RWPE2 (cell line): ENCODE measurements at regions not wholly inside any gene's neighbourhood (a gene's known extent, or its start where the extent isn't known, plus 50 kb on each side); places are given as distances from the start of the nearest gene placed in this dataset.

Experiments used
- ATAC-seq: fragments of 200-7000 bp; cut with Tn5 transposase; 3 replicates; pipeline ENCODE4 v1.9.1; 2021; ENCODE audit warnings: low read depth
- DNase-seq: peaks from one replicate; pipeline ENCODE4 v3.0.0-alpha.2; 2020; ENCODE audit warnings: low spot score
- H3K27ac ChIP-seq: fragments of 450-650 bp; 2 replicates; pipeline ENCODE4 v1.5.1; 2017; ENCODE audit warnings: mild to moderate bottlenecking; ENCODE audit not compliant: poor library complexity, severe bottlenecking
- H3K27me3 ChIP-seq: fragments of 250-450 bp; sonication (Bioruptor Pico); 2 replicates; pipeline ENCODE4 v1.5.1; 2021; ENCODE audit warnings: mild to moderate bottlenecking, moderate library complexity; ENCODE audit not compliant: insufficient read depth, poor library complexity, severe bottlenecking
- H3K36me3 ChIP-seq: fragments of 250-450 bp; sonication (Bioruptor Pico); 2 replicates; pipeline ENCODE4 v1.5.1; 2020; ENCODE audit warnings: low read depth, mild to moderate bottlenecking, moderate library complexity
- H3K4me1 ChIP-seq: fragments of 250-450 bp; sonication (Bioruptor Pico); 2 replicates; pipeline ENCODE4 v1.5.1; 2021; ENCODE audit warnings: mild to moderate bottlenecking, moderate library complexity; ENCODE audit not compliant: insufficient read depth, poor library complexity, severe bottlenecking
- H3K4me3 ChIP-seq: fragments of 250-450 bp; sonication (Bioruptor Pico); 2 replicates; pipeline ENCODE4 v1.5.1; 2021; ENCODE audit warnings: mild to moderate bottlenecking, moderate library complexity; ENCODE audit not compliant: severe bottlenecking
- H3K9me3 ChIP-seq: fragments of 250-450 bp; sonication (Bioruptor Pico); 2 replicates; pipeline ENCODE4 v1.5.1; 2021; ENCODE audit warnings: mild to moderate bottlenecking, moderate library complexity; ENCODE audit not compliant: severe bottlenecking
- TF ChIP-seq, protein P1 (sequence below): fragments of 450-650 bp; IDR thresholded peaks from one replicate; pipeline ENCODE4 v1.5.1; 2017; ENCODE audit warnings: mild to moderate bottlenecking, moderate library complexity; ENCODE audit not compliant: poor library complexity, severe bottlenecking

DNA sequence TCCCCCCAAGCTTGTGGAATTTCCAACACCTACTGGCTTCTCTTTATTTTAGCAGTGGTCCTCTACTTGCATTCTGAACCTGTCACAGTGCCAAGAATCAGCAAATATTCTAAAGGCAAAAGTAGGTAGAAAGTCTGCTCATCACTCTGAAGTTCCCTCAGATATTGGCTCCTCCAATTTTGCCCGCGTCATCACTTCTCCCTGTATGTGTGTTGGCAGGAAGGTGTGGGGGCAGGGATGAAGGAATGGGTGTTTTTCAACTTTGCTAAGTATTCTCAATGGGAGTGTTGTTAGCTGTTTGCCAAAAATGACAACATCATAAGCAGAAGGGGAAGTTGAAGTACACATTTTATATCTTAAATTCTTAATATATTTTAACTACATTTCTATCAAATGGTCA lies 226.2 kb downstream of the POLR1F start:
- TF ChIP-seq, protein P1, sequence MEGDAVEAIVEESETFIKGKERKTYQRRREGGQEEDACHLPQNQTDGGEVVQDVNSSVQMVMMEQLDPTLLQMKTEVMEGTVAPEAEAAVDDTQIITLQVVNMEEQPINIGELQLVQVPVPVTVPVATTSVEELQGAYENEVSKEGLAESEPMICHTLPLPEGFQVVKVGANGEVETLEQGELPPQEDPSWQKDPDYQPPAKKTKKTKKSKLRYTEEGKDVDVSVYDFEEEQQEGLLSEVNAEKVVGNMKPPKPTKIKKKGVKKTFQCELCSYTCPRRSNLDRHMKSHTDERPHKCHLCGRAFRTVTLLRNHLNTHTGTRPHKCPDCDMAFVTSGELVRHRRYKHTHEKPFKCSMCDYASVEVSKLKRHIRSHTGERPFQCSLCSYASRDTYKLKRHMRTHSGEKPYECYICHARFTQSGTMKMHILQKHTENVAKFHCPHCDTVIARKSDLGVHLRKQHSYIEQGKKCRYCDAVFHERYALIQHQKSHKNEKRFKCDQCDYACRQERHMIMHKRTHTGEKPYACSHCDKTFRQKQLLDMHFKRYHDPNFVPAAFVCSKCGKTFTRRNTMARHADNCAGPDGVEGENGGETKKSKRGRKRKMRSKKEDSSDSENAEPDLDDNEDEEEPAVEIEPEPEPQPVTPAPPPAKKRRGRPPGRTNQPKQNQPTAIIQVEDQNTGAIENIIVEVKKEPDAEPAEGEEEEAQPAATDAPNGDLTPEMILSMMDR: no peak
- ATAC-seq: no peak
- H3K36me3 ChIP-seq: no peaks in the 10 kb centered on the region

DNA sequence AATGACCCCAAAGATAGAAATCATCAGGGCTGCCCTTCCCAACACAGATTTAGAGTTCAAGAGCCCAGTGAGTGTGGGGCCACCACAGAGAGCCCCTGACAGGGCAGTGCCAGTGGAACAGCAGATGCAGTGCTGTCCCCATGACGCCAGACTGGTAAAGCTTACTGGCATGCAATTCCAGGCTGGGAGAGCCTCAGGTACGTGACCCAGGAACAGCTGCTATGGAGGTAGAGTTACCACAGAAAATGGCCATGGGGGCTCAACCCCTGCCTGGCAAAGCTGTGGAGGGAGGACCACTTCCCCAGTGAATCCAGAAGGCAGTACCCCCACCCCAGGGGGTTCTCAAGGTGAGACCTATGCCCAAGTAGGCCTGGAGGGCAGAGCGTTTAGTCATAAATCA lies 228.5 kb downstream of the POLR1F start:
- TF ChIP-seq, protein P1: no peak
- DNase-seq (no peak), ATAC-seq (no peak)
- no peaks in the 10 kb centered on the region for H3K4me1 ChIP-seq
- H3K9me3 ChIP-seq: no peaks in the 10 kb centered on the region
- no peak overlapping the region for H3K27ac ChIP-seq
- no peaks in the 10 kb centered on the region for H3K36me3 ChIP-seq
- H3K4me3 ChIP-seq: no peak overlapping the region
- no peaks in the 10 kb centered on the region for H3K27me3 ChIP-seq

More for the DNA sequence above, 226.2 kb downstream of the POLR1F start:
- no peak for DNase-seq
- no peaks in the 10 kb centered on the region for H3K4me1 ChIP-seq
- no peak overlapping the region for H3K27ac ChIP-seq
- no peak overlapping the region for H3K4me3 ChIP-seq
- H3K27me3 ChIP-seq: no peaks in the 10 kb centered on the region
- no peaks in the 10 kb centered on the region for H3K9me3 ChIP-seq

DNA sequence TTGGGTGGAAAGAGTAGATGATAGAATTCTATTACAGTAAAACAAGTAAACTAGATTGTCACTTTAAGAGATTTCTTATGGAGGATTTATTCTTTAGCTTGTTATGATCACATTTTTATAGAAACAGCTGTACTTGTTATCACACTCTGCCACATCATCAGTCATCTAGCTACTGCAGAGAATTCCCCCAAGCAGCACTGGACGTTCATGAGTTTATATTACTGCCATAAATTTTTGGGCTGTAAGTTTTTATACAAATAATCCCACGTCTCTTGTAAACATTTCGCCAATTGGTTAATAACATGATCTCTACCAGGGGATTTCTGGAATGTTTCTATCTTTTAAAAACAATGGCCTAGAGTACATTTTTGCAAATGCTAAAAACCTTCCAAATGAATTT lies 238.8 kb downstream of the POLR1F start:
- H3K4me3 ChIP-seq: no peak overlapping the region
- peaks cover 5% of the 10 kb centered on the region for H3K27me3 ChIP-seq
- no peaks in the 10 kb centered on the region for H3K36me3 ChIP-seq
- H3K27ac ChIP-seq: no peak overlapping the region
- TF ChIP-seq, protein P1: no peak
- no peaks in the 10 kb centered on the region for H3K4me1 ChIP-seq
- DNase-seq: no peak
- H3K9me3 ChIP-seq: no peaks in the 10 kb centered on the region
- no peak for ATAC-seq

DNA sequence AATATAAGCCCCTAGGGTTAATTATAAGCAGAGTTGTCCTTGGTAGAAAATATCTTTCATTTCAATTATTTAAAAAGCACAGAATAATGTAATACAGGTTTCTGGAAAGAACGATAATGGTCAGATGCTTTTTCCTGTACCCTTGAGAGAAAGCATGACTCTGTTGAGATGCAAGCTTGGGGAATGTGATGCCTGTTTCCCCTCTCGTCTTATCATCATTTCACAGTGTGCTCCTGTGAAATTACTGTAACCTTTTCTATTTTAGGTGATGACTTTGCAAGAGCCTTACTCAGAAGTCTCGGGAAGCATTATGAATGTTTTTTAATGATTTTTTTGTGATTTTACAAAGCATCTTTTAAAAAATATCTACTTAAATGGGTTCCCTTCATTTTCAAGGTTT lies 243.0 kb downstream of the POLR1F start:
- Histone ChIP-seq H3K4me1 (no peaks in the 10 kb centered on the region), H3K27me3 (no peaks in the 10 kb centered on the region), H3K4me3 (no peak overlapping the region), H3K36me3 (no peaks in the 10 kb centered on the region), H3K27ac (no peak overlapping the region), H3K9me3 (no peaks in the 10 kb centered on the region)
- no peak for ATAC-seq
- TF ChIP-seq, protein P1: no peak
- DNase-seq: no peak

DNA sequence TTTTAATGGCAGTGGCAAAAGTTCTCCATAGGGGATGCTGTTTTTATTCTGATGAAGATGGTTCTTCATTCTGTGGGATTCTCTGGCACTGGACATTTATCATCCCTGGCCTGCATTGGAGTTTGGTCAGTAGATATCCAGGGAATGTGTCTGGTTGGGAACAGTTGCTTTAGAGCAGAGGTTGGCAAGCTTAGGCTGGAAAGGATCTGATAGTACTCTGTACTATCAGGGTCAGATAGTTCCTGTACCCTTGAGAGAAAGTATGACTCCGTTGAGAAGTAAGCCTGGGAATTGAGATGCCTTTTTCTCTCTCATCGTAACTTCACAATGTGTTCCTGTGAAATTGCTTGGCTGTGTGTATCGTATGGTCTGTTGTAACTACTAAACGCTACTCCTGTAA lies 244.1 kb downstream of the POLR1F start:
- no peaks in the 10 kb centered on the region for H3K9me3 ChIP-seq
- H3K27ac ChIP-seq: no peak overlapping the region
- DNase-seq (no peak), ATAC-seq (no peak)
- no peaks in the 10 kb centered on the region for H3K4me1 ChIP-seq
- TF ChIP-seq, protein P1: no peak
- H3K4me3 ChIP-seq: no peak overlapping the region
- no peaks in the 10 kb centered on the region for H3K27me3 ChIP-seq
- H3K36me3 ChIP-seq: no peaks in the 10 kb centered on the region
